HEK293T (cell line): ENCODE measurements at regions not wholly inside any gene's neighbourhood (a gene's known extent, or its start where the extent isn't known, plus 50 kb on each side); places are given as distances from the start of the nearest gene placed in this dataset.

Experiments used
- BHLHE40 ChIP-seq: fragments of 450-650 bp; IDR thresholded peaks from 2 replicates; pipeline ENCODE4 v1.6.1; 2016; ENCODE audit warnings: mild to moderate bottlenecking, moderate library complexity, borderline replicate concordance
- FOXK2 ChIP-seq: fragments of 450-650 bp; IDR thresholded peaks from 2 replicates; pipeline ENCODE4 v1.6.1; 2016; ENCODE audit warnings: mild to moderate bottlenecking
- LEF1 ChIP-seq: fragments of 450-650 bp; IDR thresholded peaks from 2 replicates; pipeline ENCODE4 v1.6.1; 2017; ENCODE audit warnings: mild to moderate bottlenecking, borderline replicate concordance
- NFRKB ChIP-seq: fragments of 450-650 bp; IDR thresholded peaks from 2 replicates; pipeline ENCODE4 v1.6.1; 2016; ENCODE audit warnings: mild to moderate bottlenecking, moderate library complexity
- PKNOX1 ChIP-seq: fragments of 450-650 bp; IDR thresholded peaks from 2 replicates; pipeline ENCODE4 v1.6.1; 2016
- TARDBP ChIP-seq: fragments of 450-650 bp; IDR thresholded peaks from 2 replicates; pipeline ENCODE4 v1.6.1; 2016

GRCh38 chr14:101331661-101332169, 229.6 kb upstream of the DIO3 start:
- no peak for TF ChIP-seq PKNOX1
- no peak for TF ChIP-seq TARDBP
- TF ChIP-seq NFRKB = no peak
- no peak for TF ChIP-seq FOXK2
- no peak for TF ChIP-seq BHLHE40
- no peak for TF ChIP-seq LEF1
